ENCODE measurements at regions not wholly inside any gene's neighbourhood (a gene's known extent, or its start where the extent isn't known, plus 50 kb on each side); places are given as distances from the start of the nearest gene placed in this dataset.

DNA sequence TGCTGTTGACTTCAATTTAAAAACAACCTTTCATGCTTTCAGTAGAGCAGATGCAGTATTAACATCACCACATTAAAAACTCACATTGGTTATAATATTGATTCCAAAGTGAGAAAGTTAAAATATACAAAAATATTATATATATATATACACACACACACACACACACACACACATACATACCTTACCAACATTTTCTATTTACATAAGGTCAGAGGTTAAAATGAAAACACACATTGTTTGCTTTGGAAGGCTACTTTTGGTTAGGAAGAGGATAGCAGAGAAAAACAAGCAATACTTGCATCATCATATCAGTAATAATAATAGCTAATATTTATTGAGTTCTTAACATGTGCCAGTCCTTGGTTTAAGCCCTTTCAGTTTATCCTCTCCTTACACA lies 226.5 kb downstream of the PPP4R3C start:
- H3K9me3 ChIP-seq (ENCODE audit: control extremely low read depth in 1 of 3, control insufficient read depth in 2 of 3, insufficient read depth in 1 of 3, low read length in 2 of 3): peaks cover 0 to 6% (median 0%) of the 10 kb centered on the region in 3 donors
- H4K20me1 ChIP-seq (ENCODE audit: control insufficient read depth, insufficient read depth, low read length, poor library complexity, severe bottlenecking): no peaks in the 10 kb centered on the region

DNA sequence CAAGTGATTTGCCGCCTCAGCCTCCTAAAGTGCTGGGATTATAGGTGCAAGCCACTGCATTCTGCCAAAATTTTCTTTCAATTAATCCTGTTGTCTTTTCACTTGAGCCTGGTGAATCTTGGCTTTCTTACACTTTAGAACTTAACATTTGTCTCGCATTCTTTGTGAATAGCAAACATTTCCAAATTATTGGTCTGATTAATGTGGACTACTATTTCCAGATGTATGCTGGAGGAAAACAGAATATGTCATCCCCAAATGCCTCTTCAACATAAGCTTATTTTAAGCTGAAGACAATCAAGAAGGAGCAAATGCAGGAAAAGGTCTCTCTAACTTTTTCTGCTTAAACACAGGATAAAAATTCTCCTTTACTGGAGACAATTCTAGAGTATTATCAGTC lies 233.4 kb downstream of the PPP4R3C start:
- Histone ChIP-seq H3K4me1 (ENCODE audit: control insufficient read depth in 2 of 2, insufficient read depth in 2 of 2, low read length in 2 of 2) (no peaks in the 10 kb centered on the region), H3K9ac (ENCODE audit: low read length) (no peak overlapping the region), H4K20me1 (ENCODE audit: control insufficient read depth, insufficient read depth, low read length, poor library complexity, severe bottlenecking) (no peaks in the 10 kb centered on the region), H3K79me2 (ENCODE audit: control insufficient read depth, insufficient read depth, low read length) (no peaks in the 10 kb centered on the region), H3K4me3 (ENCODE audit: control extremely low read depth in 1 of 5, extremely low read depth in 1 of 5, insufficient read depth in 1 of 5, low read depth in 2 of 5, low read length in 4 of 5) (no peak overlapping the region), H3K4me2 (replicated peaks; ENCODE audit: low read depth, low read length, poor library complexity, severe bottlenecking) (no peak overlapping the region), H3K9me3 (ENCODE audit: control extremely low read depth in 1 of 3, control insufficient read depth in 2 of 3, insufficient read depth in 1 of 3, low read length in 2 of 3) (no peaks in the 10 kb centered on the region), H3K27ac (ENCODE audit: low read length in 2 of 2) (no peak overlapping the region), H2AFZ (ENCODE audit: insufficient read depth, low read depth, low read length, poor library complexity, severe bottlenecking) (no peak overlapping the region), H3K27me3 (replicated peaks in 1 of 4; ENCODE audit: control extremely low read depth in 1 of 4, control insufficient read depth in 3 of 4, insufficient read depth in 4 of 4, low read length in 3 of 4) (no peaks in the 10 kb centered on the region), H3K36me3 (replicated peaks in 1 of 2; ENCODE audit: control extremely low read depth in 1 of 2, control insufficient read depth in 1 of 2, extremely low read depth in 1 of 2, insufficient read depth in 2 of 2, low read length in 1 of 2) (no peaks in the 10 kb centered on the region)
- intact Hi-C loops (cut with micrococcal nuclease): no loop called here
- POLR2A ChIA-PET: no interaction called here
- CTCF ChIA-PET: interaction anchor here (0.7 kb wide), 1 partner anchor 7 kb away, joined by 4 read pairs; no protein-coding TSS in a partner anchor
- no peak overlapping the region for H3K27ac Mint-ChIP-seq
- ATAC-seq (ENCODE audit: low read depth) (no peak), DNase-seq (no peak)
- no peaks in the 10 kb centered on the region for H3K4me1 Mint-ChIP-seq
- H3K4me3 Mint-ChIP-seq: no peak overlapping the region
- no peak for TF ChIP-seq EZH2 (IDR thresholded peaks at IDR 0.05; ENCODE audit: borderline replicate concordance, insufficient read depth, low read depth, low read length, poor library complexity, severe bottlenecking)
- TF ChIP-seq, protein P1, sequence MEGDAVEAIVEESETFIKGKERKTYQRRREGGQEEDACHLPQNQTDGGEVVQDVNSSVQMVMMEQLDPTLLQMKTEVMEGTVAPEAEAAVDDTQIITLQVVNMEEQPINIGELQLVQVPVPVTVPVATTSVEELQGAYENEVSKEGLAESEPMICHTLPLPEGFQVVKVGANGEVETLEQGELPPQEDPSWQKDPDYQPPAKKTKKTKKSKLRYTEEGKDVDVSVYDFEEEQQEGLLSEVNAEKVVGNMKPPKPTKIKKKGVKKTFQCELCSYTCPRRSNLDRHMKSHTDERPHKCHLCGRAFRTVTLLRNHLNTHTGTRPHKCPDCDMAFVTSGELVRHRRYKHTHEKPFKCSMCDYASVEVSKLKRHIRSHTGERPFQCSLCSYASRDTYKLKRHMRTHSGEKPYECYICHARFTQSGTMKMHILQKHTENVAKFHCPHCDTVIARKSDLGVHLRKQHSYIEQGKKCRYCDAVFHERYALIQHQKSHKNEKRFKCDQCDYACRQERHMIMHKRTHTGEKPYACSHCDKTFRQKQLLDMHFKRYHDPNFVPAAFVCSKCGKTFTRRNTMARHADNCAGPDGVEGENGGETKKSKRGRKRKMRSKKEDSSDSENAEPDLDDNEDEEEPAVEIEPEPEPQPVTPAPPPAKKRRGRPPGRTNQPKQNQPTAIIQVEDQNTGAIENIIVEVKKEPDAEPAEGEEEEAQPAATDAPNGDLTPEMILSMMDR (IDR thresholded peaks at IDR 0.05): no peak
- no peaks in the 10 kb centered on the region for H3K9me3 Mint-ChIP-seq (ENCODE audit: insufficient read depth)
- H3K27me3 Mint-ChIP-seq: no peaks in the 10 kb centered on the region
- WGBS (ENCODE audit: insufficient coverage): no CpG with 5 or more reads among the region's 2 CpGs

More for the DNA sequence above, 226.5 kb downstream of the PPP4R3C start:
- Histone ChIP-seq H3K79me2 (ENCODE audit: control insufficient read depth, insufficient read depth, low read length) (no peaks in the 10 kb centered on the region), H2AFZ (ENCODE audit: insufficient read depth, low read depth, low read length, poor library complexity, severe bottlenecking) (no peak overlapping the region), H3K4me2 (replicated peaks; ENCODE audit: low read depth, low read length, poor library complexity, severe bottlenecking) (no peak overlapping the region), H3K27me3 (replicated peaks in 1 of 4; ENCODE audit: control extremely low read depth in 1 of 4, control insufficient read depth in 3 of 4, insufficient read depth in 4 of 4, low read length in 3 of 4) (no peaks in the 10 kb centered on the region), H3K36me3 (replicated peaks in 1 of 2; ENCODE audit: control extremely low read depth in 1 of 2, control insufficient read depth in 1 of 2, extremely low read depth in 1 of 2, insufficient read depth in 2 of 2, low read length in 1 of 2) (no peaks in the 10 kb centered on the region), H3K9ac (ENCODE audit: low read length) (no peak overlapping the region), H3K4me1 (ENCODE audit: control insufficient read depth in 2 of 2, insufficient read depth in 2 of 2, low read length in 2 of 2) (no peaks in the 10 kb centered on the region), H3K27ac (ENCODE audit: low read length in 2 of 2) (no peak overlapping the region), H3K4me3 (ENCODE audit: control extremely low read depth in 1 of 5, extremely low read depth in 1 of 5, insufficient read depth in 1 of 5, low read depth in 2 of 5, low read length in 4 of 5) (no peak overlapping the region)
- CTCF ChIA-PET: no interaction called here
- no peak overlapping the region for H3K27ac Mint-ChIP-seq
- no peak overlapping the region for H3K4me3 Mint-ChIP-seq
- H3K4me1 Mint-ChIP-seq: no peaks in the 10 kb centered on the region
- no peak for DNase-seq
- intact Hi-C loops (cut with micrococcal nuclease): no loop called here
- POLR2A ChIA-PET: no interaction called here
- TF ChIP-seq EZH2 (IDR thresholded peaks at IDR 0.05; ENCODE audit: borderline replicate concordance, insufficient read depth, low read depth, low read length, poor library complexity, severe bottlenecking): no peak
- TF ChIP-seq, protein P1 (IDR thresholded peaks at IDR 0.05): no peak
- no peaks in the 10 kb centered on the region for H3K9me3 Mint-ChIP-seq (ENCODE audit: insufficient read depth)
- ATAC-seq (ENCODE audit: low read depth): no peak
- H3K27me3 Mint-ChIP-seq: no peaks in the 10 kb centered on the region
